GM12865 (cell line): ENCODE measurements at regions not wholly inside any gene's neighbourhood (a gene's known extent, or its start where the extent isn't known, plus 50 kb on each side); places are given as distances from the start of the nearest gene placed in this dataset.

Experiments
- DNase-seq: peaks from one replicate; pipeline ENCODE4 v3.0.0; 2010; ENCODE audit warnings: low read depth
- H3K4me3 ChIP-seq: 2 replicates; pipeline ENCODE4 v1.5.1; 2011; ENCODE audit warnings: mild to moderate bottlenecking, low read depth, low read length, control low read depth
- TF ChIP-seq, protein P1 (sequence below): IDR thresholded peaks from 2 replicates; pipeline ENCODE4 v1.5.1; 2011; ENCODE audit warnings: low read length, control low read depth, low read depth, inconsistent platforms; ENCODE audit not compliant: insufficient read depth; ENCODE audit errors: missing control alignments

DNA sequence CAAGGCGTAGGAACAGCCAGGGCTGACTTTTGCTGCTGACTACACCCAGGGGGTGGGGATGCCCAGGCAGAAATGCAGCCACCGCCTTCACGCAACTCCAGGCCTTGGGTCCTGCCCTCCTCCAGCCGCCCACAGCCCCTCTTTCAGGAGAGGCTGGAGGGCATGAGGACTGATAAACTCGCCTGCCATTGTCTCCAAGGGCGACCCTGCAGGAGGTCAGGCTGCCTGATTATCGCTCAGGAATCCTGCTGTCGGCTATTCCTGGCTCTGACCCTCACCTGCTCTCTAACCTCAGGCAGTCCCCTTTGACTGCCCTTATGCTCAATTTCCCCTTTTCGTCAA, 62.0 kb upstream of the HDDC2 start:
- no peak overlapping the region for H3K4me3 ChIP-seq

GRCh38 chr6:125365230-125365629, 63.5 kb upstream of the HDDC2 start:
- H3K4me3 ChIP-seq = no peak overlapping the region
- DNase-seq = no peak
- TF ChIP-seq, protein P1, sequence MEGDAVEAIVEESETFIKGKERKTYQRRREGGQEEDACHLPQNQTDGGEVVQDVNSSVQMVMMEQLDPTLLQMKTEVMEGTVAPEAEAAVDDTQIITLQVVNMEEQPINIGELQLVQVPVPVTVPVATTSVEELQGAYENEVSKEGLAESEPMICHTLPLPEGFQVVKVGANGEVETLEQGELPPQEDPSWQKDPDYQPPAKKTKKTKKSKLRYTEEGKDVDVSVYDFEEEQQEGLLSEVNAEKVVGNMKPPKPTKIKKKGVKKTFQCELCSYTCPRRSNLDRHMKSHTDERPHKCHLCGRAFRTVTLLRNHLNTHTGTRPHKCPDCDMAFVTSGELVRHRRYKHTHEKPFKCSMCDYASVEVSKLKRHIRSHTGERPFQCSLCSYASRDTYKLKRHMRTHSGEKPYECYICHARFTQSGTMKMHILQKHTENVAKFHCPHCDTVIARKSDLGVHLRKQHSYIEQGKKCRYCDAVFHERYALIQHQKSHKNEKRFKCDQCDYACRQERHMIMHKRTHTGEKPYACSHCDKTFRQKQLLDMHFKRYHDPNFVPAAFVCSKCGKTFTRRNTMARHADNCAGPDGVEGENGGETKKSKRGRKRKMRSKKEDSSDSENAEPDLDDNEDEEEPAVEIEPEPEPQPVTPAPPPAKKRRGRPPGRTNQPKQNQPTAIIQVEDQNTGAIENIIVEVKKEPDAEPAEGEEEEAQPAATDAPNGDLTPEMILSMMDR = no peak

More for the DNA sequence above, 62.0 kb upstream of the HDDC2 start:
- TF ChIP-seq, protein P1 = no peak
- no peak for DNase-seq

GRCh38 chr6:125367036-125367782, 65.4 kb upstream of the HDDC2 start:
- no peak for DNase-seq
- H3K4me3 ChIP-seq = no peak overlapping the region
- TF ChIP-seq, protein P1 = no peak

- TF ChIP-seq, protein P1 = no peak
- H3K4me3 ChIP-seq = no peak overlapping the region
- no peak for DNase-seq
These were observed 68.6 kb upstream of the HDDC2 start for GRCh38 chr6:125370343-125370742.

DNA sequence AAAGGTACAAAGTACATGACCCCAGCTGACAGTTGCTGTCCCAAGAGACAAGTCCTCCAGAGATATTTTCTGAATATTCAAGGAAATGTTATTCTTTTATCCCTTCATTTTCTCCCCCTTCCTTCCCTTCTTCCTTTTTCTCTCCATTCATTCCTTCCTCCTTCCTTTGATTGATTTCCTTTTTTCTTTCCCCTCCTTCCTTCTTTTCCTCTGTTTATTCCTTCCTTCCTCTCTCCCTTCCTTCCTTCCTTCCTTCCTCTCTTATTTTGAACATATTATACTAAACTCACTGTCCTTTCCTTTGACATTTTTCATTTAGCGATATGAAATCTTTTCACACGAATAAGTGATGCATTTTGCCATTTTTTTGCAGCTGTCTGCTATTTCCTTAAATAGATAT, 73.2 kb upstream of the HDDC2 start:
- no peak for DNase-seq
- TF ChIP-seq, protein P1 = no peak
- no peak overlapping the region for H3K4me3 ChIP-seq

DNA sequence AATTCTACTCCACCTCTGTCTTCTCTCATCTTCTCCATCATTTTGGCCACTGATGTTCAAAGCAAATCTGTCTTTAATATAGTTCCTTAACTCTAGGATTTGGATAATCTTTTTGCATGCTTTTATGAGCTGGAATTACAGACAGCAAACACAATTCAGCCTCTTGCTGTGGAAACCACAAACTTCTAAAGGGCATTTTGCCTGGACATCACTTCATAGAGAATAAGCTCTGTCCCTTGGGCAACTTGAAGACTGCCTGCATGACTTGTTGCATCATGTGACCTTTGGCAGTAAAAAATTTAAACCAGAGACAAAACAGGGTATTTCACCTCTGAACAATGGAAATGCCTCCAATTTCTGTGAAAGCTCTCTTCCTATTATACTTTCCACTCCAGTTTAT, 74.1 kb upstream of the HDDC2 start:
- TF ChIP-seq, protein P1 = no peak
- H3K4me3 ChIP-seq = no peak overlapping the region
- DNase-seq = no peak

DNA sequence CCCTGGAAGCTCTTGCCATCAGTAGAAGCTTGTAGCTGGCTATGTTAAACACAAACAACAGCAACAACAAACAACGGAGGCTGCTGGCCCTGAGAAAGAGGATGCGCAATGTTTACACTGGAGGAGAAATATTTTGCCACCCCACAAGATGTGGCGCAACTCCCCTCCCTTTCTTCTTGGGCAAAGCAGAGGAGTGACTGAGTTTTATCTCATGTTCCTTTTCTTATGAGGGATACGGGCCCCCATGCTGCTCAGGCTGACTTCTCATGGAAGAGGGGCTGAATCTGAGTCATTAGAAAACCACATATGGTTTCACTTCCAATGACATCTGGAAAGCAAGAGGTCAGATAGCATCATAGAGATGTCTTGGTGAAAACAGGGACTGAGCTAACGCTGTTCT, 75.9 kb upstream of the HDDC2 start:
- TF ChIP-seq, protein P1 = no peak
- no peak overlapping the region for H3K4me3 ChIP-seq
- DNase-seq = no peak
